RWPE2 (cell line): ENCODE measurements at regions not wholly inside any gene's neighbourhood (a gene's known extent, or its start where the extent isn't known, plus 50 kb on each side); places are given as distances from the start of the nearest gene placed in this dataset.

ENCODE experiments used
- ATAC-seq: fragments of 200-7000 bp; cut with Tn5 transposase; 3 replicates; pipeline ENCODE4 v1.9.1; 2021; ENCODE audit warnings: low read depth
- DNase-seq: peaks from one replicate; pipeline ENCODE4 v3.0.0-alpha.2; 2020; ENCODE audit warnings: low spot score
- H3K27ac ChIP-seq: fragments of 450-650 bp; 2 replicates; pipeline ENCODE4 v1.5.1; 2017; ENCODE audit warnings: mild to moderate bottlenecking; ENCODE audit not compliant: poor library complexity, severe bottlenecking
- H3K27me3 ChIP-seq: fragments of 250-450 bp; sonication (Bioruptor Pico); 2 replicates; pipeline ENCODE4 v1.5.1; 2021; ENCODE audit warnings: mild to moderate bottlenecking, moderate library complexity; ENCODE audit not compliant: insufficient read depth, poor library complexity, severe bottlenecking
- H3K36me3 ChIP-seq: fragments of 250-450 bp; sonication (Bioruptor Pico); 2 replicates; pipeline ENCODE4 v1.5.1; 2020; ENCODE audit warnings: low read depth, mild to moderate bottlenecking, moderate library complexity
- H3K4me1 ChIP-seq: fragments of 250-450 bp; sonication (Bioruptor Pico); 2 replicates; pipeline ENCODE4 v1.5.1; 2021; ENCODE audit warnings: mild to moderate bottlenecking, moderate library complexity; ENCODE audit not compliant: insufficient read depth, poor library complexity, severe bottlenecking
- H3K4me3 ChIP-seq: fragments of 250-450 bp; sonication (Bioruptor Pico); 2 replicates; pipeline ENCODE4 v1.5.1; 2021; ENCODE audit warnings: mild to moderate bottlenecking, moderate library complexity; ENCODE audit not compliant: severe bottlenecking
- H3K9me3 ChIP-seq: fragments of 250-450 bp; sonication (Bioruptor Pico); 2 replicates; pipeline ENCODE4 v1.5.1; 2021; ENCODE audit warnings: mild to moderate bottlenecking, moderate library complexity; ENCODE audit not compliant: severe bottlenecking
- CTCF ChIP-seq: fragments of 450-650 bp; IDR thresholded peaks from one replicate; pipeline ENCODE4 v1.5.1; 2017; ENCODE audit warnings: mild to moderate bottlenecking, moderate library complexity; ENCODE audit not compliant: poor library complexity, severe bottlenecking

GRCh38 chr1:238001818-238002217 lies 111.1 kb upstream of the ZP4 start:
- no peaks in the 10 kb centered on the region for H3K36me3 ChIP-seq
- H3K4me3 ChIP-seq = no peak overlapping the region
- H3K4me1 ChIP-seq = no peaks in the 10 kb centered on the region
- DNase-seq = no peak
- TF ChIP-seq CTCF = no peak
- no peak overlapping the region for H3K27ac ChIP-seq
- no peaks in the 10 kb centered on the region for H3K27me3 ChIP-seq
- no peak for ATAC-seq
- no peaks in the 10 kb centered on the region for H3K9me3 ChIP-seq

- H3K4me1 ChIP-seq = no peaks in the 10 kb centered on the region
- no peak overlapping the region for H3K27ac ChIP-seq
- ATAC-seq = no peak
- H3K36me3 ChIP-seq = no peaks in the 10 kb centered on the region
- DNase-seq = no peak
- TF ChIP-seq CTCF = no peak
- no peak overlapping the region for H3K4me3 ChIP-seq
- H3K27me3 ChIP-seq = no peaks in the 10 kb centered on the region
- H3K9me3 ChIP-seq = no peaks in the 10 kb centered on the region
Observed at GRCh38 chr1:237999426-238000052, 108.8 kb upstream of the ZP4 start.

GRCh38 chr1:237998581-237998980 lies 107.9 kb upstream of the ZP4 start:
- Histone ChIP-seq H3K4me1 (no peaks in the 10 kb centered on the region), H3K27me3 (no peaks in the 10 kb centered on the region), H3K4me3 (no peak overlapping the region), H3K36me3 (no peaks in the 10 kb centered on the region), H3K27ac (no peak overlapping the region), H3K9me3 (no peaks in the 10 kb centered on the region)
- ATAC-seq (no peak), DNase-seq (no peak)
- TF ChIP-seq CTCF = no peak

GRCh38 chr1:237983496-237983895 lies 92.8 kb upstream of the ZP4 start:
- ATAC-seq = no peak
- Histone ChIP-seq H3K27ac (no peak overlapping the region), H3K36me3 (no peaks in the 10 kb centered on the region), H3K4me3 (no peak overlapping the region), H3K4me1 (no peaks in the 10 kb centered on the region), H3K27me3 (no peaks in the 10 kb centered on the region), H3K9me3 (no peaks in the 10 kb centered on the region)
- TF ChIP-seq CTCF = no peak
- no peak for DNase-seq

GRCh38 chr1:237981223-237981622 lies 90.5 kb upstream of the ZP4 start:
- H3K27ac ChIP-seq = no peak overlapping the region
- DNase-seq = no peak
- H3K4me3 ChIP-seq = no peak overlapping the region
- TF ChIP-seq CTCF = no peak
- H3K4me1 ChIP-seq = no peaks in the 10 kb centered on the region
- H3K36me3 ChIP-seq = no peaks in the 10 kb centered on the region
- no peaks in the 10 kb centered on the region for H3K27me3 ChIP-seq
- no peak for ATAC-seq
- no peaks in the 10 kb centered on the region for H3K9me3 ChIP-seq
